ENCODE measurements at regions not wholly inside any gene's neighbourhood (a gene's known extent, or its start where the extent isn't known, plus 50 kb on each side); places are given as distances from the start of the nearest gene placed in this dataset.

GRCh38 chr11:30120045-30120589 is 103.3 kb upstream of the KCNA4 start:
- ChIA-PET POLR2A (ENCODE audit: low non-redundant PET) (no interaction called here), CTCF (no interaction called here)
- TF ChIP-seq, protein P1, sequence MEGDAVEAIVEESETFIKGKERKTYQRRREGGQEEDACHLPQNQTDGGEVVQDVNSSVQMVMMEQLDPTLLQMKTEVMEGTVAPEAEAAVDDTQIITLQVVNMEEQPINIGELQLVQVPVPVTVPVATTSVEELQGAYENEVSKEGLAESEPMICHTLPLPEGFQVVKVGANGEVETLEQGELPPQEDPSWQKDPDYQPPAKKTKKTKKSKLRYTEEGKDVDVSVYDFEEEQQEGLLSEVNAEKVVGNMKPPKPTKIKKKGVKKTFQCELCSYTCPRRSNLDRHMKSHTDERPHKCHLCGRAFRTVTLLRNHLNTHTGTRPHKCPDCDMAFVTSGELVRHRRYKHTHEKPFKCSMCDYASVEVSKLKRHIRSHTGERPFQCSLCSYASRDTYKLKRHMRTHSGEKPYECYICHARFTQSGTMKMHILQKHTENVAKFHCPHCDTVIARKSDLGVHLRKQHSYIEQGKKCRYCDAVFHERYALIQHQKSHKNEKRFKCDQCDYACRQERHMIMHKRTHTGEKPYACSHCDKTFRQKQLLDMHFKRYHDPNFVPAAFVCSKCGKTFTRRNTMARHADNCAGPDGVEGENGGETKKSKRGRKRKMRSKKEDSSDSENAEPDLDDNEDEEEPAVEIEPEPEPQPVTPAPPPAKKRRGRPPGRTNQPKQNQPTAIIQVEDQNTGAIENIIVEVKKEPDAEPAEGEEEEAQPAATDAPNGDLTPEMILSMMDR (conservative IDR thresholded peaks at IDR 0.05; ENCODE audit: low read depth) = no peak
- no peak for DNase-seq (ENCODE audit: low spot score)
- no peak overlapping the region for H3K27ac ChIP-seq

DNA sequence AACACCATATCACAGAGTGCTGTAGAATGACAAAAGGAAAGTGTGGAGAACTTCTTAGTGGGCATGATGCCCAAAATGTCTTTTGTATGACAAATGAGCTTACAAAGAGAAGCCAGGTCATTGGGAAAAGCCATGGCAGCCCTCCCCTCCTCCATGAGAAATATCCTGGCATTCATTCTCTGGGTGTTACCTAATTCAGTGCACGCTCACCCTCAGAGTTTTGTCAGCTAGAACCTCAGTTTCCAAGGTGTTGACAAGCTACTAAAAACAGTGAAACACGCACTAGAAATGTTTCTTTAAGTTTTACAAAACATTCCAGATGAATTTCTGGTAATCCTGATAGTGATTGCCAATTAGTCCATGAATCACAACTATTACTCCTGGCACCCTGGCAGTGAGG is 105.4 kb upstream of the FSHB start:
- DNase-seq (ENCODE audit: low spot score) = no peak
- H3K27ac ChIP-seq = no peak overlapping the region
- ChIA-PET CTCF (interaction anchor here (0.5 kb wide), 1 partner anchor 156 kb away, joined by 3 read pairs; no protein-coding TSS in a partner anchor), POLR2A (ENCODE audit: low non-redundant PET) (no interaction called here)
- TF ChIP-seq, protein P1 (conservative IDR thresholded peaks at IDR 0.05; ENCODE audit: low read depth) = no peak

GRCh38 chr11:30128269-30128932 is 102.4 kb upstream of the FSHB start:
- TF ChIP-seq, protein P1 (conservative IDR thresholded peaks at IDR 0.05; ENCODE audit: low read depth) = peak; percentile 68
- ChIA-PET CTCF (interaction anchor here (0.5 to 3.3 kb wide), 20 partner anchors 8 to 790 kb away, joined by 3 to 28 read pairs (median 3); no protein-coding TSS in a partner anchor), POLR2A (ENCODE audit: low non-redundant PET) (no interaction called here)
- peak; percentile 53 for DNase-seq (ENCODE audit: low spot score)
- H3K27ac ChIP-seq = no peak overlapping the region

DNA sequence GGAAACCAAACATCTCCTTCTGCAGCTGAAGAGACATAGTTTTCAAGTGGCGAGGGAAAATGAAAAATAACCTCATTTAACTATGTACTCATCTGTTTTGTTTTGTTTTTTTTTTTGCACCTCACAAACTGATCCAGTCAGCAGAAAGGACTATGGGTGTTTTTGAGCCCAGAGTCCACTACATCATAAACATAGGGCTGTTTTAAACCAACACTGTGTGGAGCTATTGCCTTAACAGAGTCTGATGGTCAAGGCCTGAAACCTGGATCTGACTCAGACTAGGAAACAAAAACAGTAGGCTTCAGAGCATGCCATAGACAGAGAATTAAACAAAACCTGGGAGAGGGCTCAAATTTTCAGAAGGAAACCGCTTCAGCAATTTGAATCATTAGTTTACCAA is 99.3 kb upstream of the FSHB start:
- ChIA-PET POLR2A (ENCODE audit: low non-redundant PET) (no interaction called here), CTCF (interaction anchor here (0.6 to 1.1 kb wide), 3 partner anchors 10 to 203 kb away, joined by 3 to 8 read pairs (median 4); no protein-coding TSS in a partner anchor)
- H3K27ac ChIP-seq = no peak overlapping the region
- TF ChIP-seq, protein P1 (conservative IDR thresholded peaks at IDR 0.05; ENCODE audit: low read depth) = no peak
- peak; percentile 4 for DNase-seq (ENCODE audit: low spot score)

DNA sequence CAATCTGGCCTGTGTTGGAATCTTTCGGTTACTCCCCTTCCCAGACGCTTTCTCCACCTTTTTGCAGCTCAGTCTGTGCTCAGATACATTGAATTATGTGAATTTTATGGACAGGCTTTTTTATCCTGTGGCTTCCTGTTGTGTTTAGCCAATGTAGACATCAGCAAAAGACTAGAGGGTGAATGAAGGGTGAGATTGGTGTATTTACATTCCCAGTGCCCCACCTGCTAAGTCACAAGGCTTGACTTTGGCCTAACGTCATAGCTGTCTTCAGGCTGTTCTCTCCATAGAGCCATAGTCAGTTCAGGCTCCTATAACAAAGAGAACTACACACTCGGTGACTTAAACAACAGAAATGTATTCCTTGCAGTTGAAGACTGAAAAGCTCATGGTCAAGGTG is 97.5 kb upstream of the FSHB start:
- TF ChIP-seq, protein P1 (conservative IDR thresholded peaks at IDR 0.05; ENCODE audit: low read depth) = no peak
- H3K27ac ChIP-seq = no peak overlapping the region
- POLR2A ChIA-PET (ENCODE audit: low non-redundant PET) = no interaction called here
- CTCF ChIA-PET = interaction anchor here (1.7 kb wide), 1 partner anchor 10 kb away, joined by 11 read pairs; no protein-coding TSS in a partner anchor
- no peak for DNase-seq (ENCODE audit: low spot score)

DNA sequence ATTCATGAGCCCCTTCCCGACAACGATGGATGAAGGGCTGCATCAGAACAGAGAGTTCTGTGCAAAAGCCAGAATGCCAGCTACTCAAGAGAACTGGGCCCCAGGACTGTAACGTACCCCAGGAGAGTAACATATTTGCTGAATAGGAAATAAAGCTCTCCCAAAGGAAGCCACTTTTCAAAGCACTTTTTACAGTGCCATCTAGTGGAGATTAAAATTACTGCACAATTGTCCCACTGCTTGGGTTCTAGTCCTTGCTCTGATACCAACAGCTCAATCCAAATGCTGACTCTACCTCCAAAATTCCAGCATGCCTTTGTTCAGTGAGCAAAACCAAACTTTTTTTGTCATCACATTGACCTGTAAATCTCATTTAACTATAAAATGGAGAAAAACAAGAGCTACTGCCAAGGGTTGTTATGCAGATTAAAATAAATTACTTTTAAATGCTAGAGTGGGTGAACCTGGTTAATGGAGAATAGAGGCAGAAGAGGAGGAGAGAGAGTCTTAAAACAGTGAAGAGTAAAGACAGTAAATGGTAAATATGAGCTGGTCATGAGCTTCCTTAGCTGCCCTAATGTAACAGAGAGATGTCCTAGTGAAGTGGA is 87.6 kb upstream of the FSHB start:
- POLR2A ChIA-PET (ENCODE audit: low non-redundant PET) = no interaction called here
- CTCF ChIA-PET = interaction anchor here (0.6 to 2.7 kb wide), 16 partner anchors 9 to 721 kb away, joined by 3 to 28 read pairs (median 4); no protein-coding TSS in a partner anchor
- DNase-seq (ENCODE audit: low spot score) = peak; percentile 17
- no peak overlapping the region for H3K27ac ChIP-seq
- TF ChIP-seq, protein P1 (conservative IDR thresholded peaks at IDR 0.05; ENCODE audit: low read depth) = peak; percentile 80

All from RWPE1 (cell line).